ENCODE measurements at regions not wholly inside any gene's neighbourhood (a gene's known extent, or its start where the extent isn't known, plus 50 kb on each side); places are given as distances from the start of the nearest gene placed in this dataset.

GRCh38 chr17:55889271-55889670 lies 138.4 kb downstream of the PCTP start:
- Histone ChIP-seq H3K4me2 (ENCODE audit: low read depth, low read length) (no peak overlapping the region), H2AFZ (ENCODE audit: low read length) (no peak overlapping the region), H3K4me3 (ENCODE audit: low read length) (no peak overlapping the region), H3F3A (ENCODE audit: insufficient read depth, low read length) (no peaks in the 10 kb centered on the region), H3K9me3 (replicated peaks; ENCODE audit: insufficient read depth, low read length) (no peaks in the 10 kb centered on the region), H3K9ac (ENCODE audit: low read length) (no peak overlapping the region), H3K79me2 (ENCODE audit: low read length) (no peaks in the 10 kb centered on the region), H3K27ac (ENCODE audit: low read length) (no peak overlapping the region), H4K20me1 (ENCODE audit: insufficient read depth, low read length) (no peaks in the 10 kb centered on the region), H3K27me3 (replicated peaks; ENCODE audit: insufficient read depth, low read length) (no peaks in the 10 kb centered on the region), H3K36me3 (replicated peaks; ENCODE audit: insufficient read depth, low read length) (no peaks in the 10 kb centered on the region), H3K4me1 (ENCODE audit: low read length) (no peaks in the 10 kb centered on the region), H3K9me2 (replicated peaks; ENCODE audit: insufficient read depth, low read length) (no peaks in the 10 kb centered on the region)
- no peak for DNase-seq
- no peak for TF ChIP-seq EZH2phosphoT487 (IDR thresholded peaks at IDR 0.05; ENCODE audit: low read length)
- TF ChIP-seq, protein P1, sequence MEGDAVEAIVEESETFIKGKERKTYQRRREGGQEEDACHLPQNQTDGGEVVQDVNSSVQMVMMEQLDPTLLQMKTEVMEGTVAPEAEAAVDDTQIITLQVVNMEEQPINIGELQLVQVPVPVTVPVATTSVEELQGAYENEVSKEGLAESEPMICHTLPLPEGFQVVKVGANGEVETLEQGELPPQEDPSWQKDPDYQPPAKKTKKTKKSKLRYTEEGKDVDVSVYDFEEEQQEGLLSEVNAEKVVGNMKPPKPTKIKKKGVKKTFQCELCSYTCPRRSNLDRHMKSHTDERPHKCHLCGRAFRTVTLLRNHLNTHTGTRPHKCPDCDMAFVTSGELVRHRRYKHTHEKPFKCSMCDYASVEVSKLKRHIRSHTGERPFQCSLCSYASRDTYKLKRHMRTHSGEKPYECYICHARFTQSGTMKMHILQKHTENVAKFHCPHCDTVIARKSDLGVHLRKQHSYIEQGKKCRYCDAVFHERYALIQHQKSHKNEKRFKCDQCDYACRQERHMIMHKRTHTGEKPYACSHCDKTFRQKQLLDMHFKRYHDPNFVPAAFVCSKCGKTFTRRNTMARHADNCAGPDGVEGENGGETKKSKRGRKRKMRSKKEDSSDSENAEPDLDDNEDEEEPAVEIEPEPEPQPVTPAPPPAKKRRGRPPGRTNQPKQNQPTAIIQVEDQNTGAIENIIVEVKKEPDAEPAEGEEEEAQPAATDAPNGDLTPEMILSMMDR (IDR thresholded peaks at IDR 0.05; ENCODE audit: low read length) = no peak
- no peak for TF ChIP-seq EZH2 (optimal IDR thresholded peaks at IDR 0.05; ENCODE audit: low read depth, low read length)

- no peak overlapping the region for H3K9ac ChIP-seq (ENCODE audit: low read length)
- no peak overlapping the region for H3K4me3 ChIP-seq (ENCODE audit: low read length)
- no peak overlapping the region for H3K27ac ChIP-seq (ENCODE audit: low read length)
- no peak for DNase-seq
- H4K20me1 ChIP-seq (ENCODE audit: insufficient read depth, low read length) = no peaks in the 10 kb centered on the region
- no peak overlapping the region for H2AFZ ChIP-seq (ENCODE audit: low read length)
- no peaks in the 10 kb centered on the region for H3K4me1 ChIP-seq (ENCODE audit: low read length)
- H3F3A ChIP-seq (ENCODE audit: insufficient read depth, low read length) = no peaks in the 10 kb centered on the region
- TF ChIP-seq EZH2 (optimal IDR thresholded peaks at IDR 0.05; ENCODE audit: low read depth, low read length) = no peak
- TF ChIP-seq EZH2phosphoT487 (IDR thresholded peaks at IDR 0.05; ENCODE audit: low read length) = no peak
- TF ChIP-seq, protein P1 (IDR thresholded peaks at IDR 0.05; ENCODE audit: low read length) = no peak
- H3K9me3 ChIP-seq (replicated peaks; ENCODE audit: insufficient read depth, low read length) = no peaks in the 10 kb centered on the region
- H3K4me2 ChIP-seq (ENCODE audit: low read depth, low read length) = no peak overlapping the region
- no peaks in the 10 kb centered on the region for H3K27me3 ChIP-seq (replicated peaks; ENCODE audit: insufficient read depth, low read length)
- no peaks in the 10 kb centered on the region for H3K9me2 ChIP-seq (replicated peaks; ENCODE audit: insufficient read depth, low read length)
- no peaks in the 10 kb centered on the region for H3K79me2 ChIP-seq (ENCODE audit: low read length)
- no peaks in the 10 kb centered on the region for H3K36me3 ChIP-seq (replicated peaks; ENCODE audit: insufficient read depth, low read length)
These were observed 144.4 kb downstream of the PCTP start for GRCh38 chr17:55895112-55895759.

- H3K4me2 ChIP-seq (ENCODE audit: low read depth, low read length) = no peak overlapping the region
- H3F3A ChIP-seq (ENCODE audit: insufficient read depth, low read length) = no peaks in the 10 kb centered on the region
- H4K20me1 ChIP-seq (ENCODE audit: insufficient read depth, low read length) = no peaks in the 10 kb centered on the region
- no peak overlapping the region for H2AFZ ChIP-seq (ENCODE audit: low read length)
- H3K79me2 ChIP-seq (ENCODE audit: low read length) = no peaks in the 10 kb centered on the region
- TF ChIP-seq EZH2phosphoT487 (IDR thresholded peaks at IDR 0.05; ENCODE audit: low read length) (no peak), EZH2 (optimal IDR thresholded peaks at IDR 0.05; ENCODE audit: low read depth, low read length) (no peak)
- TF ChIP-seq, protein P1 (IDR thresholded peaks at IDR 0.05; ENCODE audit: low read length) = no peak
- no peaks in the 10 kb centered on the region for H3K9me3 ChIP-seq (replicated peaks; ENCODE audit: insufficient read depth, low read length)
- no peaks in the 10 kb centered on the region for H3K36me3 ChIP-seq (replicated peaks; ENCODE audit: insufficient read depth, low read length)
- H3K4me3 ChIP-seq (ENCODE audit: low read length) = no peak overlapping the region
- H3K9me2 ChIP-seq (replicated peaks; ENCODE audit: insufficient read depth, low read length) = no peaks in the 10 kb centered on the region
- DNase-seq = no peak
- no peak overlapping the region for H3K9ac ChIP-seq (ENCODE audit: low read length)
- H3K4me1 ChIP-seq (ENCODE audit: low read length) = no peaks in the 10 kb centered on the region
- no peak overlapping the region for H3K27ac ChIP-seq (ENCODE audit: low read length)
- no peaks in the 10 kb centered on the region for H3K27me3 ChIP-seq (replicated peaks; ENCODE audit: insufficient read depth, low read length)
These were observed 146.4 kb downstream of the PCTP start for GRCh38 chr17:55897301-55897700.
